NB4 (cell line): ENCODE measurements at regions not wholly inside any gene's neighbourhood (a gene's known extent, or its start where the extent isn't known, plus 50 kb on each side); places are given as distances from the start of the nearest gene placed in this dataset.

Experiments
- DNase-seq: peaks from one replicate; pipeline ENCODE4 v3.0.0; 2010; ENCODE audit warnings: low read depth
- H3K4me3 ChIP-seq: one replicate; pipeline ENCODE4 v1.5.1; 2011; ENCODE audit warnings: mild to moderate bottlenecking, low read depth, low read length, moderate library complexity
- CTCF ChIP-seq: IDR thresholded peaks from one replicate; pipeline ENCODE4 v1.5.1; 2012; ENCODE audit warnings: low read depth, low read length
- MAX ChIP-seq: IDR thresholded peaks from 2 replicates; pipeline ENCODE4 v1.6.1; 2011; ENCODE audit warnings: low read depth, low read length
- MYC ChIP-seq: IDR thresholded peaks from 2 replicates; pipeline ENCODE4 v1.6.1; 2011; ENCODE audit warnings: low read depth, low read length
- POLR2A ChIP-seq: IDR thresholded peaks from 2 replicates; pipeline ENCODE4 v1.6.1; 2011; ENCODE audit warnings: mild to moderate bottlenecking; ENCODE audit not compliant: insufficient read length; ENCODE audit errors: extremely low read depth

GRCh38 chr19:30266687-30267086, 105.5 kb upstream of the ZNF536 start:
- no peak overlapping the region for H3K4me3 ChIP-seq
- no peak for DNase-seq
- TF ChIP-seq CTCF, result no peak
- no peak for TF ChIP-seq MAX
- TF ChIP-seq POLR2A, result no peak
- TF ChIP-seq MYC, result no peak

GRCh38 chr19:30267332-30267731, 104.9 kb upstream of the ZNF536 start:
- H3K4me3 ChIP-seq, result no peak overlapping the region
- TF ChIP-seq MYC (no peak), MAX (no peak), POLR2A (no peak), CTCF (no peak)
- DNase-seq, result no peak

- no peak overlapping the region for H3K4me3 ChIP-seq
- DNase-seq, result no peak
- TF ChIP-seq MAX (no peak), CTCF (no peak), POLR2A (no peak), MYC (no peak)
Measured at GRCh38 chr19:30268601-30269000, 103.6 kb upstream of the ZNF536 start.

- no peak for DNase-seq
- TF ChIP-seq MAX, result no peak
- TF ChIP-seq MYC, result no peak
- TF ChIP-seq POLR2A, result no peak
- TF ChIP-seq CTCF, result no peak
- no peak overlapping the region for H3K4me3 ChIP-seq
Measured at GRCh38 chr19:30269638-30270037, 102.5 kb upstream of the ZNF536 start.

GRCh38 chr19:30271816-30272215, 100.4 kb upstream of the ZNF536 start:
- no peak overlapping the region for H3K4me3 ChIP-seq
- no peak for TF ChIP-seq MYC
- TF ChIP-seq MAX, result no peak
- no peak for TF ChIP-seq CTCF
- TF ChIP-seq POLR2A, result no peak
- DNase-seq, result no peak

- TF ChIP-seq CTCF (no peak), MYC (no peak), MAX (no peak), POLR2A (no peak)
- no peak overlapping the region for H3K4me3 ChIP-seq
- DNase-seq, result no peak
Measured at GRCh38 chr19:30272554-30272953, 99.6 kb upstream of the ZNF536 start.
